DMS 273 (cell line): ENCODE measurements at regions not wholly inside any gene's neighbourhood (a gene's known extent, or its start where the extent isn't known, plus 50 kb on each side); places are given as distances from the start of the nearest gene placed in this dataset.
A peak's percentile ranks its signal among the peaks of the same experiment; 100 is the strongest.

ENCODE experiments used
- DNase-seq: peaks from one replicate; lab custom pipeline; 2025; ENCODE audit not compliant: unreplicated experiment; lab: John Stamatoyannopoulos, UW

DNA sequence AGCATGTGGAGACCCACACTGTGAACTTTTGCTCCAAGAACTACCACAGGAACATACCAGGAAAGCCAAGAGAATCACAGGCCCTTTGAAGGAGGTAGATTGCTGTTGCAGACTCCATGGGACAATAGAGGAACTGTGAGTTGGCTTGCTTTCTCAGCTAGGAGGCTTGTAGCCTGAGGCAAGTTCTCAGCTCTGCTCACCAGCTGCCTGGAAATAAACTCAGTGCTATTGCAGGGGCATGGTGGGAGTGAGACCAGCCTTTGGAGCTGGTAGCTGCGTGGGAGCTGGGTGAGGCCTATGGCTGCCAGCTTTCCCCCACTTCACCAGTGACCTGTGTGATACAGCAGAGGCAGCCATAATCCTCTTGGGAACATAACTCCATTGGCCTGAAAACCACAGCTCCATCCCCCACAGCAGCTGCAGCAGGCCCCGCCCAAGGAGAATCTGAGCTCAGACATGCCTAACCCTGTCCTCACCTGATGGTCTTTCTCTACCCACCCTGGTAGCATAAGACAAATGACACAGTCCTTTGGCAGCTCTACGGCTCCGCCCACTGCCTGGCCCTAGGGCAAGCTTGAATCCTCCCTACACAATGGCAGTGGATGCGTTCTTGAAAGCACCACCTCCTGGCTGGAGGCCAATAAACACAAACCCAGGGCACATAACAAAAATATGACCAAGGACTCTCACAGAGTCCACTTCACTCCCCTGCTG lies 389.5 kb downstream of the KIF4B start:
- DNase-seq = no peak

GRCh38 chr5:155406815-155407214 lies 393.3 kb downstream of the KIF4B start:
- no peak for DNase-seq

- DNase-seq = no peak
These were observed 394.9 kb downstream of the KIF4B start for GRCh38 chr5:155408465-155408864.

DNA sequence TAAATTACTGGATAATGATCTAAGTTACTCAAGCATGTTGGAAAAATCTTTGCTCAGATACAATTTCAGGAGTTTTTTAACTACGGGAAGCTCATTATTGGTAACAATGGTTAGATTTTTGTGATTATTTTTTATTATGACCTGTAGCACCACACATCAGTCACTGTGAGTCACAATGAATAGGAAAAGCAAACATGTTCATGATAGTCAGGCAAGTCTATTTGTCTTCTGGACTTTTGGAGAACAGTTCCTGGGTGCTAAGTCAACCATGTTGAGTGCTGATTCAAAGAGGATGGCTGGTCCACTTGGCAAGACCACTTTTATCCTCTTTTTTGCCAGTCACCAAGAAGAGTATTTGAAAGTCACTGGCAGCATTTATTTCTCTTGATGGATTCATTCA lies 403.2 kb downstream of the KIF4B start:
- no peak for DNase-seq

DNA sequence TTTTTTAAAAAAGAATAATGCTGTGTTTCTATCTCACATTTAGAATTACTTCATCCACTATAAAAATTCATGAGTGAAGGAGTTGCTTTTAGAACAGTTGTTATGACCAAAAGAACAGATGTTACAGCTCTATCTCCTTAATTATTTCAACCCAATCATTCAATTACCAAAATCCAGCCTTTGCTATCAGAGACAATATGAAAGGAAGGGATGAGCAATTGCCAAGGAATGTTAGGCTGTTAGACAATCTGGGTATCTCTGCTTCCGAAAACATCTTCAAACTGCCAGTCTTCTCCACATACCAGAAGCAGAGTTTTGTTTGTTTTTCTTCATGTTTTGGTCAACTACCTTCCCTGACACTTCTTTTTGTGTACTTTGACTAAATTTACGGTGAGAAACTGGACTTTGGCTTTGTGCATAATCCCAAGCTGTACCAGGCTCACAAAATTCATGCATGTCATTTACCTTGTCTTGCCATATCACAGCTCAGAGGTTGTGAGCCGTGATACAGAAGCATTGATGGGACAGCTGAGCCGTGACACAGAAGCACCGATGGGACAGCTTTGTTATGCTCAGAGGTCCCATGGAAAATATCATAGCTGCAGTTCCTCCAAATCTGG lies 405.5 kb downstream of the KIF4B start:
- peak; percentile 45 for DNase-seq

DNA sequence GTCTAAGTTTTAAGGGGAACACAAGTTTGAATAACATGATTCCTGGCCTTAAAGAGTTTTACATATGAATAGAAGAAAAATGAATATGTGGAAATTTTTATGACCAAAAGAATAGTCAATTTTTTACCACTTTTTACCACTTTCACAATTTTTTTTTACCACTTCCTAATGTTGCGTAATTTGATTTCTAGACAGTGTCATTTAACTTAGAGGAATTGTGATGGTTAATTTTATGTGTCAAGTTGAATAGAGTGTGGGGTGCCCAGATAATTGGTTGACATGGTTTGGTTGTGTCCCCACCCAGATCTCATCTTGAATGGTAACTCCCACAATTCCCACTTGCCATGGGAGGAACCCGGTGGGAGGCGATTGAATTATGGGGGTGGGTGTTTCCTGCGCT lies 416.6 kb downstream of the KIF4B start:
- DNase-seq = no peak

DNA sequence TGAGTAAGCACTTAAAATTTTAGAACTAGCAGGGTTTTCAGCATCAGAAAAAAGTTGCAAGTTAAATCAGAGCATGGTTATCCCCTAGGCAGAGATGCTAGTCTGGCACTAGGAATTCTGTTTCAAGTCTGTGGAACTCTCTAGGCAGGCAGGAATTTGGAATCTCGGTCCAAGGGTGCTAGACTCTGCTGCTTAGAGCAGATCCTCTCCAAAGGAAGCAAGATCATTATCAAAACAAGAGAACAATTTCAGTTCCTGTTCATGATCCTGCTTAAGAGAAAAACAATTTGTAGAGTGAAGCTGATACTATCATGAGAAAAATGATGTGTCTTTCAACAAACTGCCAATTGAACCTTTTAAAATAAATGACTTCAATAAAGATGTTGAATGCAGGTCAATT lies 420.7 kb downstream of the KIF4B start:
- no peak for DNase-seq

DNA sequence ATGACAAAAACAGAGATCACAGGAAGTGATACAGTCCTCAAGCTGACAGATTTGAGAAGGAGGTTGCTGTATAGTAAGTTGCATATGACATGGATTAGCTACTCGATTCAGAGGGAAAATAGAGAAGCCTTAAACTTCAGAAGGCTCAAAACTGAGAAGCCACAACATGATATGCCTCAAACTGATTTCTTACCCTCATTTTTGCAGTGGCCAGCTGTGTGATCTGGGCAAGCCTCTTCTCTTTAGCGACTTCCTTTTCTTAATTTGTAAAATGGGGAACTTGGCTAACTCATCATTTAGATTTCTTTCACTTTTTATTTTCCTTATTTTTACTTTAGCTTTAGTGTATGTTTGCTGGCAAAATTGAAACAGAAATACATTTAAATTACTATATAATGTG lies 421.1 kb downstream of the KIF4B start:
- DNase-seq = no peak

DNA sequence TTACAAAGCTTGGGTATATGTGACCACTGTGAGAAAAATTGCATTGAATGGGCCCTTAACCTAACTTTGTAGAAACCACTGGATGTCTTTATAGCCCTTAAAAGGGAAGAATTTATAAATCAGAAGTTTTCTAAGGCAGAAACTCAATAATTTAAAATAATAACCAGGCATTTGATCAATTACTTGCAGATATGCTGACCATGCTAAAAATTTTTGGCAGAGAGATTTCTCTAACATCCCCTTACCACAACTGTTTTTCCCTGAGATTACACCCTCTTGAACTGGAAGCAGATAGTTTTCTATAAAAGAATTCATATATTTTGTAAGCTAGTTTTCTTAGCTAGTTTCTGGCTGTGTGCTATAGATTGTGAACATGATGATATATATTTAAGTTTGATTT lies 428.3 kb downstream of the KIF4B start:
- DNase-seq = no peak

DNA sequence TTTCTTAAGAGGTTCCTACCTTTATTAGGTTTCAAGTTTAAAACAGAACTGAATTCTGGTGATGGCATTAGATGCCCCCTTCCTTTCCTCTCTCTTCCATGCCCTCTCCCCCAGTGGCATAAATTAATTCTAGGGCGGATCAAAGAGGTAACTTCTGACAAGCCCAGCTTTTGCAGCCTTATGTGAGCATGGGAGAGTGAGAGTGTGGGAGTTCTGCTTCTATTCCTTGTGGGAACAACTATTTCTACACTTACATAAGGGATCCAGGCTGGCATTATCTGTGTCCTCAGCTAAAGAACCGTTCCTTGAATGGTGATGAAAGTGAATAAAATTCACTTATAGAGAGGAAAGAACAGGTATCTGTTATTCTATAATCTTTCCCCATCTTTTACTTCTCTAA lies 437.6 kb downstream of the KIF4B start:
- DNase-seq = no peak

DNA sequence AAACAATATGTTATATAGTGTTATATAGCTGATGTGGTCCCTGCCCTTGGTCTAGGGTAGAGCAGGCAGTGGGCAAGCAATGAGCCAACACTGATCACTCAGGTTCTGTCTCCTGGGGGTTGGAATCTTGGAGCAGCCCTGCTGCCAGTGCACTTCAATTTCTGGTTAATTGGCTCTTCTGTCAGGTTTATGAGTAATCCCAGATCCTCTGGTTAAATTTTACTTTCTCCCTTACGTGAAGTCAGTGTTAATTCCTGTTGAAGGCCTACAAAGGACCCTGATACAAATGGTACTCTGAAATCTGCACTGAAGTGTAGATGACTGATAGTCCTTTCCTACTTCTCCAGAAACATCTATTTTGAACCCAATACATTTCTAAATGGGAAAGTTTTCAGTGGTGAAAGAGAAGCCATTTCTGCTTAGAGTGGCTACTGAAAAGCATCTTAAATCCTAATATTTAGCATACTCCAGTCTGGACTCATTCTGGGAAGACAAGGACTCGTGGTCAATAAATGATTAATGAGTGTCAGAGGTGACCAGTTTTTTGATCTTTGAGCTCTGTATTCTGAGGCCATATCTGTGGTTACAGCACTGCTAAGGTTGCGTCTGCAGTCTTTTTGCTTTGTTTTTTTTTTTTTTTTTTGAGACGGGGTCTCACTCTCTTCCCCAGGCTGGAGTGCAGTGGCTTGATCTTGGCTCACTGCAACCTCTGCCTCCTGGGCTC lies 442.4 kb downstream of the KIF4B start:
- peak; percentile 18 for DNase-seq

- no peak for DNase-seq
These were observed 446.4 kb downstream of the KIF4B start for GRCh38 chr5:155459889-155460500.

DNA sequence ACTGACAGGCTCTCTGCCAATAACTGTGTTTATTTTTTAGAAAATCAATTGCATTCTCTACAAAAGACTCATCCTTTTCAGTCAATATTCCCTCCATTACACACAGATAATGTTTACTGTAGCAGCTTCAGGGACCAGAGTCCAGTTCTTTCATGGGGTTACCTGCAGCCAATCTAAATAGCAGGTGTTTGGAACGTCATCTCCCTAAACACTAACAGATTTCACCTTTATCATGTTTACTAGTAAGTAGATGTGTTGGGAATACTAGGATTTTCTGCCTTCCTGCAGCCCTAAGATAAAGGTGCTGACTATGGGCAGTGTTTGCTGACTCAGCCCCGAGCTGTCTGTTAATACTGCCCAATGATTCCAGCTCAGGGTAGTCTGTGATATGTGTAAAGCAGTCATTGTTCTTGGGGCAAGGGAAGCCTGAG lies 447.0 kb downstream of the KIF4B start:
- DNase-seq = no peak

- no peak for DNase-seq
These were observed 447.7 kb downstream of the KIF4B start for GRCh38 chr5:155461304-155461703.

- DNase-seq = no peak
These were observed 453.3 kb downstream of the KIF4B start for GRCh38 chr5:155466851-155467250.

DNA sequence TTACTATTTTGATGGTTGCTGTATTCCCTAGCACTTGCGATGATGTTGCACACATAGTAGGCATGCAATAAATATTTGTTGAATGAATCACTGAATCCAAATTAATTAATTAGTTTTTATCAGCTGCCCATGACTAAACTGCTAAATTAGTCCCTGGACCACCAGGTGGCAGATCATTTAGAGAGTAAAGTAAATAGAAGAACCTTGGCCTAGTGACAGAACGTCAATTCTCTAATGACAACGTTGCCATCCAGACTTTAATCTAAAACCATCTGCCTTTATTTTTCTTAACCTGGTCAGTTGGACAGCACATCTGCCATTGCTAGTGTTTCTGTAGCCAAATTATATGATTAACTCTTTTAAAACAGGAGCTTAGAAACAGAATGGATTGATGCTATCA lies 457.5 kb downstream of the KIF4B start:
- DNase-seq = peak; percentile 97

DNA sequence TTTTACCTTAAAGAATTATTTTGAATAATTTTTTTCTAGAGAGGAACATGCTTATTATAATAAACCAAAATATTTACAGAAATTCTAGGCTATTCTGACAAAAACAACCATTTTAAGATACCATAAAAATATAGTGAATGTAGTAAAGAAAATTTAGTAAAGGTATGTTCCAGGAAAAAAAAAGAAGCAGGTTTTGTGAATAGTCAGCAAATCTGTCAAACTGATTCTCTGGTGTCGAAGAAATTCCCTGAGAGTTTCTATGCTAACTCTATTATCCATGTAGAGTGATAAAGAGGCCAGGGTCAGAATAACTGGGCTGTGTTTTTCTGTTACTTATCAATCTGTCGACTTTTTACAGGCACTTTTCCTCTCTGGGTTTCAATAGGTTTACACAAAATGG lies 459.2 kb downstream of the KIF4B start:
- DNase-seq = peak; percentile 3

DNA sequence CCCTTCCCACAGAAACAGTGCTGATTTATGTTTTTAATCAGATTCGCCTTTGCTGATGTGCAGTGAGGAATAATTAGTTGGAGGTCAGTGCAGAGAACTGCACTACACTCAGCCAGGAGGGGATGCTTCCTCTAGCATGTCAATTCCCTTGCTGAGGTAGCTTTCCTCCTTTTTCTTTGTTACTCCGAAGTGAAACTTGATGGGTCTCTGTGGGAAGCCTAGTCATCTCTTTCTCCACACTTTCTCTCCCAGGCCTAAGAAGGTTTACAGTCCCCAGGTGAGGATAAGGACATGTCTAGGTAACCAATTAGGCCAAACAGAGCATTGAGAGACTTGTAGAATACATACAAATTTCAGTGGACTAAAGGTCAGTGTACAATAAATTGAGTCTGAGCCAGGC lies 461.8 kb downstream of the KIF4B start:
- DNase-seq = no peak

GRCh38 chr5:155480731-155481131 lies 467.2 kb downstream of the KIF4B start:
- no peak for DNase-seq

- no peak for DNase-seq
These were observed 467.6 kb downstream of the KIF4B start for GRCh38 chr5:155481182-155481581.

GRCh38 chr5:155482428-155482827 lies 468.9 kb downstream of the KIF4B start:
- no peak for DNase-seq

- DNase-seq = peak; percentile 26
These were observed 471.8 kb downstream of the KIF4B start for GRCh38 chr5:155485386-155485785.
